HG02852 (cell line): ENCODE measurements at regions not wholly inside any gene's neighbourhood (a gene's known extent, or its start where the extent isn't known, plus 50 kb on each side); places are given as distances from the start of the nearest gene placed in this dataset.
"Not testable (repeated sequence)": the region's sequence is repeated elsewhere in the genome, so short reads cannot be mapped to it uniquely, and the experiment has no call there.

Experiments used
- ATAC-seq: cut with Tn5 transposase; IDR thresholded peaks from one replicate; pipeline ENCODE4 v1.9.1; 2021; ENCODE audit warnings: mild to moderate bottlenecking, moderate library complexity; ENCODE audit not compliant: unreplicated experiment

GRCh38 chrX:79026742-79027141, 81.6 kb downstream of the P2RY10 start:
- not testable (repeated sequence) for ATAC-seq

GRCh38 chrX:79035421-79035820, 90.2 kb downstream of the P2RY10 start:
- no peak for ATAC-seq

GRCh38 chrX:79036157-79036880, 91.1 kb downstream of the P2RY10 start:
- ATAC-seq: no peak

GRCh38 chrX:79065696-79066095, 78.8 kb upstream of the GPR174 start:
- peak; percentile 99 for ATAC-seq

- ATAC-seq: no peak
Observed at GRCh38 chrX:79078114-79078513, 66.4 kb upstream of the GPR174 start.

- ATAC-seq: no peak
Observed at GRCh38 chrX:79079477-79079876, 65.0 kb upstream of the GPR174 start.

GRCh38 chrX:79080141-79080540, 64.3 kb upstream of the GPR174 start:
- ATAC-seq: no peak

GRCh38 chrX:79081895-79082512, 62.5 kb upstream of the GPR174 start:
- peak; percentile 82 for ATAC-seq

GRCh38 chrX:79082899-79083298, 61.6 kb upstream of the GPR174 start:
- ATAC-seq: no peak

GRCh38 chrX:79084923-79085322, 59.6 kb upstream of the GPR174 start:
- no peak for ATAC-seq

- ATAC-seq: no peak
Observed at GRCh38 chrX:79089896-79090584, 54.4 kb upstream of the GPR174 start.

GRCh38 chrX:79094075-79094832, 50.2 kb upstream of the GPR174 start:
- no peak for ATAC-seq
